ENCODE measurements at regions not wholly inside any gene's neighbourhood (a gene's known extent, or its start where the extent isn't known, plus 50 kb on each side); places are given as distances from the start of the nearest gene placed in this dataset.

DNA sequence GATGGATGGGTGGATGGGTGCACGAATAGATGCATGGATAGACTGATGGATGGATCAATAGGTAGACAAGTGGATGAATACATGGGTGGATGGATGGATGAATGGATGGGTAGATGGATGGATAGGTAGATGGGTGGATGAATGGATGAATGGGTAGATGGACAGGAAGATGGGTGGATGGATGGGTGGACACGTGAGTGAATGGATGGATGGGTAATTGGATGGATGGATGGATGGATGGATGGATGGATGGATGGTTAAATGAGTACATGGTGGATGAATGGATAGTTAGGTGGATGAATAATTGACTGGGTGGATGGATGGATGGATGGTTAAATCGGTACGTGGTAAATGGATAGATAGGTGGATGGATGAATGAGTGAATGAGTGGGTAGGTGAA lies 89.7 kb upstream of the ZNF469 start:
- TF ChIP-seq FOS (IDR thresholded peaks at IDR 0.05; ENCODE audit: borderline replicate concordance, insufficient read depth, low read length) (no peak), EZH2 (IDR thresholded peaks at IDR 0.05; ENCODE audit: borderline replicate concordance, low read depth, low read length, severe bottlenecking) (no peak), POLR2A (IDR thresholded peaks at IDR 0.05; ENCODE audit: low read depth, low read length) (no peak), MYC (IDR thresholded peaks at IDR 0.05; ENCODE audit: low read depth, low read length) (no peak), JUN (IDR thresholded peaks at IDR 0.05; ENCODE audit: borderline replicate concordance, insufficient read depth, insufficient read length, low read depth) (no peak), POLR2AphosphoS5 (IDR thresholded peaks at IDR 0.05; ENCODE audit: insufficient read depth, low read depth, low read length) (no peak), GATA2 (IDR thresholded peaks at IDR 0.05; ENCODE audit: insufficient read depth, insufficient read length, low read depth, low read length) (no peak)
- TF ChIP-seq, protein P1, sequence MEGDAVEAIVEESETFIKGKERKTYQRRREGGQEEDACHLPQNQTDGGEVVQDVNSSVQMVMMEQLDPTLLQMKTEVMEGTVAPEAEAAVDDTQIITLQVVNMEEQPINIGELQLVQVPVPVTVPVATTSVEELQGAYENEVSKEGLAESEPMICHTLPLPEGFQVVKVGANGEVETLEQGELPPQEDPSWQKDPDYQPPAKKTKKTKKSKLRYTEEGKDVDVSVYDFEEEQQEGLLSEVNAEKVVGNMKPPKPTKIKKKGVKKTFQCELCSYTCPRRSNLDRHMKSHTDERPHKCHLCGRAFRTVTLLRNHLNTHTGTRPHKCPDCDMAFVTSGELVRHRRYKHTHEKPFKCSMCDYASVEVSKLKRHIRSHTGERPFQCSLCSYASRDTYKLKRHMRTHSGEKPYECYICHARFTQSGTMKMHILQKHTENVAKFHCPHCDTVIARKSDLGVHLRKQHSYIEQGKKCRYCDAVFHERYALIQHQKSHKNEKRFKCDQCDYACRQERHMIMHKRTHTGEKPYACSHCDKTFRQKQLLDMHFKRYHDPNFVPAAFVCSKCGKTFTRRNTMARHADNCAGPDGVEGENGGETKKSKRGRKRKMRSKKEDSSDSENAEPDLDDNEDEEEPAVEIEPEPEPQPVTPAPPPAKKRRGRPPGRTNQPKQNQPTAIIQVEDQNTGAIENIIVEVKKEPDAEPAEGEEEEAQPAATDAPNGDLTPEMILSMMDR (IDR thresholded peaks at IDR 0.05; ENCODE audit: extremely low read depth in 1 of 2, insufficient read depth in 1 of 2, low read depth in 1 of 2, low read length in 2 of 2), result no peak
- TF ChIP-seq, protein P2, sequence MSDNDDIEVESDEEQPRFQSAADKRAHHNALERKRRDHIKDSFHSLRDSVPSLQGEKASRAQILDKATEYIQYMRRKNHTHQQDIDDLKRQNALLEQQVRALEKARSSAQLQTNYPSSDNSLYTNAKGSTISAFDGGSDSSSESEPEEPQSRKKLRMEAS (IDR thresholded peaks at IDR 0.05; ENCODE audit: insufficient read depth, insufficient read length), result no peak
